HG03469 (cell line): ENCODE measurements at regions not wholly inside any gene's neighbourhood (a gene's known extent, or its start where the extent isn't known, plus 50 kb on each side); places are given as distances from the start of the nearest gene placed in this dataset.

Experiments
- ATAC-seq: cut with Tn5 transposase; IDR thresholded peaks from one replicate; pipeline ENCODE4 v1.9.1; 2021; ENCODE audit warnings: mild to moderate bottlenecking, moderate library complexity, moderate number of reproducible peaks; ENCODE audit not compliant: unreplicated experiment

DNA sequence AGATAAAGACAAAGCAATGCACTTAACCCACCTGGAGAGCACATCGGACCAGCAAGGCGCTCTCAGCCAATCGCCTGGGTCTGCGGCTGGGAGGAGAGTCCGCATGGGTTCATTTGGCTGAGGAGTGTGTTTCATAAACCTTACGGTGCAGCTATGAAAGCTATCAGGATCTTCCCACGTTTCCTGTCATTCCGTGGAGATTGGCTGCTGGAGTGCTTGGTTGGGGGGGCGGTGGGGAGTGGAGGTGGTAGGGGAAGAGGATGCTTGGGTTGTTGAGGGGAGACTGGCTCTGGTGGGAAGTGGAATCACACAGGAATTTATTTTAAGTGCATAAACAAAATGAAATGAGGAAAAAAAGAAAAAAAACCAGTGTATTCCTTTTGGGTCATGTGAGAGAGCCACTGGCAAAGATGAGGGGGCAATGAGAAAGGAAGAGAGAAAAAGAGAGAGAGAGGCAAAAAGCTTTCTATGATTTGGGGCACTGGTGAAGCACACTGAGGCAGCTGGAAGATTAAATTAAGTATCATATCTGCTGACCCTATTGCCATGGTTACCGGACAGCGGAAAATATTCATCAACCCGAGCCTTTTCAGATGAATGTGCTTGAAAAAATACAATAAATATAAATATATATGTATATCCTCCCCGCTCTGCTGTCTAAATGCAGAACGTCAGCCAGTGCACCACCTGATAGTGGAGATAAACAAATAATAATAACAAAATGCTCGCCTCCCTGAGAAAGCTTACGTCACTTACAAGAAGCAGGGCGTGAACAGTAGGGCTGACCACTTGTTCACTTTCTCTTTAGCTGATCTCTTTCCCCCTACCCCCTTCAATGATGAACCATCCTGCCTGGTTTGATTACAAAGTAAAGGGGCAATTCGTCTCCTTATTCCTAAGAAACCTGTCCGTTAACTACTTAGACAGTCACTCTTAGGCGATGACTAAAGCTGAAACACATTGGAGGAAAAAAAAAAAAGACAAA lies 457.0 kb upstream of the ZFHX3 start:
- ATAC-seq, result no peak

DNA sequence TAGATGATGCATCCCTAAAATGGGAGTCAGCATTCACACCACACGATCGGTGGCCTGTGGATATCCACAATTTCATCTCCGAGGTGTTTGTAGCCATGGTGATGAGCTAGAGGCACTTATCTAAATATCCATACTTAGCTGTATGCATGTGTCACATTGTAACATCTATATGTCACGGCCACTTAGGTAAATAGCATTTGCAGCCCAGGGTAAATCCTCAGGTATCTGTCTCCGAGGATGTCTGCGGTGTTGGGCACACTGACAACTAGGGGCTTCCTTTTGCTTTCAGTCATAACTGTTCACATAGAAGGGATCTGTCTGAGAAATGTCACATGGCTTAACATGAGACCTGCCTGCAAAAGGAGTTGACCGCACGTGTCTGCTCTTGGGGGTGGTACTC lies 455.2 kb upstream of the ZFHX3 start:
- ATAC-seq, result no peak

DNA sequence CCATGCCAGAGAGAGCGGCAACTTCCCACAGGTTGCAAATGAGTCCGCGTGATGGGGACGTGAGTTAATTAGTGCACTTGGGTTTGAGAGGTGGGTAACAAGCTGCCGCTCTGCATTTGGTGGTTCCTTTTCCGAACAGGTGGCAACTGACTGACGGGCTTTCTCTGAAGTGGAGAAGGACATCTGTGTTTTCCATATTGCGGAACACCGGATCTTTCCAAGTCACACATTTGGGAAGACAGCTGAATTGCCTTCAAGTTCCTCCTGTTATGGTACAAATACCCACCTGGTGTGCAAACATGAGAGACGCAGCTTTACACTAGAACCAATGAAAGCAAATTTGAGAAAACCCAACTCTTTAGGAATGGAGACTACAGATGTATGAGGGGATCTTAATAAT lies 451.3 kb upstream of the ZFHX3 start:
- no peak for ATAC-seq

DNA sequence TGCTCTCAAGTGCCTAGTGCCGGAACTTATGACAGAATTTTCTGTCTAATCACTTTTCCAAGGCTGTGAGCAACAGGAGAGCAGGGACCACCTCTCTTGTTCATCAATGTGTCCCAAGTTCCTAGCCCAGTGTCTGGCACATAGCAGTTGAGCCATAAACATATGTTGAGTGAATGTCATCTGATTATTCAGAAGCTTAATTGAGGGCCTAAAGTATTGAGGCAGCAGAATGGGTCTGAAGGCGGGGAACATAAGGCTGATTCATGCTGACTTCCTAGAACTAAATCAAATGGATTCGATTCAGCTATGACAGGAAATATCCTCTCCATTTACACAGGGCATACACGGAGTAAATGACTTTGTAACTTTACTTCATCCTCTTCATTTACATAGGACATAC lies 438.0 kb upstream of the ZFHX3 start:
- ATAC-seq, result no peak

DNA sequence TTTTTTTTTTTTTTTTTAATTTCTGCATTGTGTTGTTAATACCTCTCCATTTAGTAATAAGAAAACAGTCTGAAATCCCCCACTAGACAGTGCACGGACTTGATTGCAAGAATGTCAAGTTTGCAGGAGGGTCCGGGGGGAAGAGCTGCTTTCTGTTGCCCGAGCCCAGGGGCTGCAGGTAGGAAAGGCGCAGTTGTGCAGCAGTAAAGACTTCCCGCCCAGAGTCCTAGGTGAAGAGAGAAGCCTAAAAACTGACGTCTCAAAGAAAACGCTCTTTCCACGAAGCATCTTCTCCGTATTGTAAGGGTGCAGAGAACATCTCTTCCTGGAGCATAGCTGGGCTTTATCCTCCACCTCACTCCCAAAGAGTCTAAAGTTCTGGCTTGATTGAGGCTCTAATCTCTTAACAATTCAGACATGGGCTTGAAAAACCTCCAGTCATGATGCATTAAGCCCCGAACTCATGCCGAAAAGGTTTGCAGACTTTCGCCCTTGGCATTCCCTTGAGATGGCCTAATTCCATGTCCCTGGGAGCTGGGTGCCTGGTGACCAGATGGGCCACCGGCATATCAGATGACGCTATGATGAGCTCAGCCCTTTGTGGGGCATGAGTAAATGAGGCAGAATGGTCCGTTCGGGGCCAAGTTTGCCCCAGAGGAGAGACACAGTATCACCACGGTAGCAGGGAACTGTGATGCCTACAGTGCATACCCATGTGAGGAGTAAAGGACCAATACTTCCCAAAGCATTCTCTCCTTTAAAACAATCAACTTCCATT lies 436.2 kb upstream of the ZFHX3 start:
- ATAC-seq, result no peak

DNA sequence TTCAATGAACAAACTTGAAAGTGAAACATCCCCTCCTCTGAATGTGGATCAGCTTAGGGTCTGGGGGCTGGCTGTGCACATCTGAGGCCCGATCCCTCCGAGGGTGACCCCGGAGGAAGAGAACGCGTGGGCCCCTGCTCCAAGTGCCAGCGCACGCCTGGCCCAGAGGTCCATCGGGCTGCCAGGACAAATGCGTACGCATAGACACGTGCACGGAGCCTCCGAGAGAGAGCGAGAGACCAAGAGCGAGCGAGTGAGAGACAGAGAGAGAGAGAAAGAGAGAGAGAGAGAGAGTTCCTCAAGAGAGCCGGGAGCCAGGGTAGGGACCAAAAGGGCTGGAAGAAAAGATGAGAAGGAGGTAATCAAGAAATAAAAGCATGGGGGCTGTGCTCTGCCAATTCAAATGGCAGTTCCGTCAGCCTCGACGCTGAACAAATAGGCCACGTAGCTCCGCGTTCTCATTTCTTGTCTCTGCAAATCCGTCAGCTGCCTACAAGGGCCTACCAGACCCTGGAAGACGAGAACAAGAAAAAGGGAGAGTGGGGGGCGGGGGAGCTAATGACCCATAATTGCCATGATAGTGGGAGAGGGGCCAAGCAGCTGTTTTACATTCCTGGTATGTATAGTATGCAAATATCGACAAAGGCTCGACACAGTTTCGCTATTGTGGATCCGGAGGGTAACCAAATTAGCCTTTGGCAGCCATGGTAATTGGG lies 435.3 kb upstream of the ZFHX3 start:
- ATAC-seq, result no peak

DNA sequence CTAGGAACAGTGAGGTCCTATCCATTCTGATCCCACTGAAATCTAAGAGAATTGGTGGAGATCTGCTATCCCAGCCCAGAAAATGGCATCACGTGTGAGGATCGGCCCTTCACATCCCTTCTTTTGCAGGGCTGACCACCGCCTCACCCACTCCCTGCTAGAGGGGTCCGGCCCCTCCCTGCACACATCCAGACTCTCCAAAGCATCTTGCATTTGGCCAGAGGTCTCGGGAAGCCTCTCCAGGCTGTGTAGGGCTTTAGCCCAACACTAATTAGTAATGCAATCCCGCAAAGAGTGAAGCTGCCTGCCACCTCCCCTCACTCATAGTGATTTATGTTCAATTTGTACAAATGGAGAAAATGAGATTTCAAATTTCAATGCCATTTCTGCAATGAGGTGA lies 434.4 kb upstream of the ZFHX3 start:
- no peak for ATAC-seq

DNA sequence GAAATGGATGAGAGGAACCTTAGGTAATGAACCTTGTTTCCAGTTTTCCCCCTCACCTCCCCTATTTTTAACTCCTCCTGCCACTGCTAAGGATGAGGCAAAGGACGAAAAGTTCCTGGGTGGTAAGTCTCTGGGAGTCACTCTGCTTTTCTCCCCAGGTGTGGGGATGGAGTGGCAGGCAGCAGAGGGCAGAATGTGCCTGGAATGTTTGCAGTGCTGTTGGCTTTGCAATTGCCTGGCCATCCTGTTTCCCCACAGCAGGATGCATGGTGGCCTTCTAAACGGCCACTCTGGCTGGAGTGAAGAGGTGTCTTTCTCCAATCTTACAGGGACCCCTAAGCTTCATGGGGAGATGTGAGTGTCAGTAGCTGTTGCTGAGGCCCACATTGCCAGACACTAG lies 432.5 kb upstream of the ZFHX3 start:
- ATAC-seq, result no peak

DNA sequence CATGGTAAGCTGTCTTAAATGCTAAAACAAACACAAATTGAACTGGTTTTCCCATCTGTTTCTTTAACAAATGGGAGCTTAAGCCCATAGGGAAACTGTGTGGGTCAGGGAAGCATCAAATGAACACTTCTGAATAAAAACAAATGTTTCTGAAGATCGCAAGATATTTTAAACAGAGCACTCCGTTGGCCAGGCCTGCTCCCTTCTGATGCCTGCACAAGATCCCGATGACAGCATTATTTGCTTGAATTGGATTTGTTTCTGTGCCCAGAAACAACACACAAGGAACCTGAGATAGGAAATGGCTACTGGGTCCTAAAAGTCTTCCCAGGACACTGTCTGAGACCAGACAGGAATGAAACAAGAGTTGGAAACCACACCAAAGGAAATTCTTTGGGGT lies 425.8 kb upstream of the ZFHX3 start:
- ATAC-seq, result no peak

DNA sequence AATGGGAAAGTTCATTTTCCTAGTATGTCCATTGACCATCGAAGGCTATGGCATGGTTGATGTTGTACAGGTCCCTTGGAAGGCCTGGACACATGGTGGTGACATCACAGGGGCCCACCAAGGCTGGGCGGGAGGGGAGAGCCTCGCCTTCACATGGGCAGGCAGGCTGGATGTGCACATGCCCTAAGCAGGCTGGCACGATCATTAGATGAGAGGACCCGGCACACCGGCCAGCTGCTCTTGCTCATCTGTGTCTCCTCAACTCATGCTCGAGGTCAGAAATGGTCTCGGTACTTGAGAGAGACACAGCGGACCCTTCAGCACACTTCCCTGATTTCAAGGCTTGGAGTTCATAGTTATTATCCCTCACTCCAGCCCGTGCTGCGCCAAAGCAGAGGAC lies 416.9 kb upstream of the ZFHX3 start:
- ATAC-seq, result no peak

DNA sequence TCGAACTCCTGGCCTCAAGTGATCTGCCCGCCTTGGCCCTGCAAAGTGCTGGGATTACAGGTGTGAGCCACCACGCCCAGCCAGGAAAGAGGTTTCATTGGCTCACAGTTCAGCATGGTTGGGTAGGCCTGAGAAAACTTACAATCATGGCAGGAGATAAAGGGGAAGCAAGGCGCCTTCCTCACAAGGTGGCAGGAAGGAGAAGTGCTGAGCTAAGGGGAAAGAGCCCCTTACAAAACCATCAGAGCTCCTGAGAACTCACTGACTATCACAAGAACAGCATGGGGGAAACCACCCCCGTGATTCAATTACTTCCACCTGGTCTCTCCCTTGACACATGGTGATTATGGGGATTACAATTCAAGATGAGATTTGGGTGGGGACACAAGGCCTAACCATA lies 411.7 kb upstream of the ZFHX3 start:
- no peak for ATAC-seq

DNA sequence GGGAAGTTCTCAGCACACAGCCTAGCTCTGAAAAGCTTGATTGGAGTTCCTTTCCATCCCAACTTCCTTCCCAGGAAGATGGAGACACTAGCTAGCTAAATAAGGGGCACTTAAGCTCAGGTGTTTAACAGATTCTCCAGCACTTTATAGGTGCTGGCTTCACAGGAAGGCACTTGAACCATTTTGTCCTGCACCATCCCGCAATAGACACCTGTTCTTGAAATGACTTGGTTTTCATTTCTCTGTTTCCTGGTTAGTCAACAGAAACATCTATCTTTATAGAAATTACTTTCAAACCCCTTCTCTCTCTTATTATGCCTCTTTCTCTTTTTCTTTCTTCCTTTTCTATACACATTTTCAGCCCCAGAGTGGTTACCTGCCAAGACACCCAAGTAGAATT lies 409.9 kb upstream of the ZFHX3 start:
- no peak for ATAC-seq

DNA sequence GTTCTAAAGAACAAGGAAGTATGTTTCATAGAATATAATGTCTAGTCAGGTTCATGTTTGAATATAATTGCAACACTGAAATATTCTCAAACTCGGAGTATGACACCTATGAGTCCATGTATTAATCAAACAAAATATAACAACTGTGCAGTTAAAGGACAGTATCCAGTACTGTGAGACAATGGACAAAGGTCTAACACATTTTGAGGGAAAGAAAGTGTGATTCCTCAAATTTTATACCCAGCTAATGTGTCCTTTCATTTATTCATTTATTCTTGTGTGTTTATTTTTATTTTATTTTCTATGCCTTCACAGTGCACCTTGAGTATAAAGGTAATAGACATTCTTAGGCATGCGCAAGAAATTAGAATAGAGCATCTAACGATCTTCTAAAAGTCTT lies 401.0 kb upstream of the ZFHX3 start:
- ATAC-seq, result no peak

DNA sequence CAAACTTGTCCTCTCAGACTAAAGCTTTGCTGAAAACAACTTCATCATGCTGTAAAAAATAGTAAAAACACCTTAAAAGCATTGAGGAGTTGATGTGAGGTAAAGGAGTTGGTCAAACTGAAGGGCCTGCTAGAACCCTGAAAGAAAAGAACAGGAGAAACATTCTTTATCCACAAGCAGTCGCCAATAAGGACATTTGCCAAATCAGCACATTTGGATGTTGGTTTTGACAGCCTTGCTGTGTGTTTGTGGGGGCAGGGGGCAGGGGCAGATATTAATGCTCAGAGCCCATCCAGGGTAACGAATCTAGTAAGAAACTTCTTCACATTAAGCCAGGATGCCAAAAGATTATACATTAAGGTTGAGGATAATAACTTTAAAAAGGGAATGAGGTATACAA lies 399.9 kb upstream of the ZFHX3 start:
- ATAC-seq, result no peak

DNA sequence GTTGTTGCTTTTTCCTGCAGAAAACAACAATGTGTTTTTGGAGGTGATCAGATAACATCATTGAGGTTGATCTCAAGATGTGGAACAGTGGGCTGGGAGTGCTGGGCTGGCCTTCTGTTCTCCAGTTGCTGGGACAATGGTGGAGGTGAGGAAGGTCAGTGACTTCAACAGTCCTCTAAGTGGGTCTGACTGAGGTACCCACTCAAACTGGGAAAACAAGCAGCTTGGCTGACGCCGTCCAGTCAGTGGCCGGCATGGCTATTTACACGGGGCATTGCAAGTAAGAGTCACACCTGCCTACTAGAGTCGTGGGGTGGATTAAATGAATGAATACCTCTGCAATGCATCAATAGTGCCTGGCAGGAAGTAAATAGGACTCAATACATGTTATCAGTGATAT lies 386.7 kb upstream of the ZFHX3 start:
- no peak for ATAC-seq

DNA sequence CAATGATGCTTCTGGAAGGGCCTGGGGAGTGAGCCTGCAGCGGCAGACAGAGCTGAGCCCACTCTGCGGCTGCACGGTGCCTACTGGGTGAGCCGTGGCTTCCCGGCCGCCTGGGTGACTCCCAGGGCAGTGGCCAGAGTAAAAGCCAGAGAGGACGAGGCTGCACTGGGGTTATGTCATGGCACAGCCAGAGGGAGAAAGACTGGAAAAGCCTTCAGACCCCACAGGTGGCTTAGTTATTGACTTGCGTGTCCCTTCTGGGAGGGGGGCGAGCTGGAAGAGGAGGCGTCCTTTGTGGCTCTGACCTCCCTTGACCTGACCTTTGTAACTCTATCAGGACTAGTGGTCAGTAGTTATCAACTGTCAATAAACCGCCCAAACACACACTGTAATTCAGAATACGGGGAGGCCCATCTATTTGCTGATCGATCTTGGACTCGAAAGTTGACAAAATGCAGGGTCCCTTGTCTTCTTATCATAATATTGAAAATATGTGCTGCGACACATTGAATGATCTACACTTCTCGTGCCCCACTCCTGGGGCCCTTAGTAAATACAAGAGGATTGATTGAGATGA lies 385.9 kb upstream of the ZFHX3 start:
- no peak for ATAC-seq

DNA sequence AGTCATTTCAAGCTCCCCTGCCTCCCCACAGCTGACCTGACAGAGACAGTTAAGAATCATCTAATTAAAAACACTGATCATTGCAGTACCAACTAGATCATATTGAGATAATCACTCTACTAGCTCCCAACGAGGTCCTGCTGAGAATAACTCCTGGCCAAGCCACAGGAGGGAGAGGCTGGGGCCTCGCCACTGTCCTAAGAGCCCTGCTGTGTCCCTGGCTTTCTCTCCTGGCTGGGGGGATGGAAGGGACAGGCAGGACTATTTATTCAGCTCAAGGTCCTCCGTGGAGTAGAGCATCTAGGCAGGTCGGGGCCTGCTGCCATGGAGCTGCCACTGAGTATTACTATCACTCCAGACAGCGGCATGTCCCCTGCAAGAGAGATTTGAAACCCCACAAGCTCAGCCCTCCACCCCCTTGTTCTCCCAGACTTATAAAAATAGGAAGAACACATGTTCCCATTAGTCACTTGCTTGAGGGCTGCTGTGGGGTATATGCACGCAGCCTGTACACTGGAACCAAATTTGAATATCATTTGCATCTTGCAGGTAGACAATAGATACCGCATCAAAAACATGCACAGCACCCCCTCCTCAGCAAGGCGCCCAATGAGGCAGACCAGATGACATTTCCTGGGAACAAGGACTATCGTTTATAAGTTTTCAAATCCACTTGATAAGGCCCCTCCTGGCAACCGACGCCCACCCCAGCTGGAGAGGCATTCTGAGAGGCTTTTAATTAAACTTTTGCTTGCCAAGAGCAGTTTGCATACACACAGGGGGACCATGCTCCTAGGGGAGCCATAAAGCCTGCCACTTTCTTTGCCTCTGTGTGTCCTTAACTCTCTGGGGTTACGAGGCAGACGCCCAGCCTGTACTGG lies 385.2 kb upstream of the ZFHX3 start:
- ATAC-seq, result no peak

DNA sequence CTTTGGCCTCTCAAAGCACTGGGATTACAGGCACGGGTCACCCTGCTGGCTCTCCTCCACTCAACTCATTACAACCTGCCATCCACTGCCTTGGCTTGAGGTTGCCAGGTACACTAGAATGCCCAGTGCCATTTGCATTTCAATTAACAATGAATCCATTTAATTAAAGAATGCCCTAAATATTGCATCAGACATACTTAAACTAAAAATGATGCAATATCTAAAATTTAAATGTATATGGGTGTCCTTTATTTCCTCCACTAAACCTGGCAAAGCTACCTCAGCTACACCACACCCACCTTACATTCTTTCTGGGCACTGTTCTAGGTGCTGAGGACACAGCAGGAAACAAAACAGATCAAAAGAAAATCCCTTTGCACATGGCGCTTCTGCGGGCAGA lies 382.2 kb upstream of the ZFHX3 start:
- ATAC-seq, result no peak

DNA sequence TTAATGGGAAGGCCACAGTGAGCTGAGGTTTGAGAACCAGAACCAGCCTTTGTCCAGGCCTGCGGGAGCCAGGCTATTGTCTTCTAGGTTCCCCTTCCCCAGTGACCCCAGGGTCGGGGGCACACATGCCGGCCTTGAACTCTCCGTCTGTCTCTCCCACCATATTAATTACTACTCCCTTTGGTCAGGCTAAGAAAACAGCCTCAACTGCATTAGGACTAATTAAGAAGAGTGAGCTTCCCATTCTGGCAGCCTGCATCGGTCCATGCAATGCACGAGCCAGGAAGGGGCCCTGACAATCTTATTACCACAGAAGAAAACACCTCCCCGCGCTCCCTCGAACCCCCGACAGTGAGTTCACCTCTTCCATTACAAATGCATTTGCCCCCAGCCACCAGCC lies 380.2 kb upstream of the ZFHX3 start:
- ATAC-seq, result no peak

DNA sequence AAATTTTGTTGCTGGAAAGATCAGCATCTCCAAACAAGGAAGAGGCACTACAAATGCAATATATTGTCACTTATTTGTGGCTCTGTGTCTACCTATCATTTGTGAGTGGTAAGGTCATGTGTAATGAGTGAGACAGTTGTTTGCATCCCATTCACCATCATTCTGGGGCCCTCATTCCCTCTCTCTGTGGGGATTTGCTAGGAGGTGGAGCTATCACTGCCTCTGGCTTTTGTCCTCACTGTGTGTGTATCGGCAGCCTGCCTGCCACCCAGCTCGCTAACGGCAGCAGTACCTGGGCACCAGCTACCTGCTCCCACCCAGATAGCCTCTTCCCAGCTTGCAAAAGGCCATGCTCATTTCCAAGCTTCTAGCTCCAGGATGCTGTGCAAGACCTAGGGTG lies 379.2 kb upstream of the ZFHX3 start:
- ATAC-seq, result no peak
